H1 (cell line): ENCODE measurements at regions not wholly inside any gene's neighbourhood (a gene's known extent, or its start where the extent isn't known, plus 50 kb on each side); places are given as distances from the start of the nearest gene placed in this dataset.
A peak's percentile ranks its signal among the peaks of the same experiment; 100 is the strongest.

Experiments
- ASH2L ChIP-seq: fragments of 200-600, 300-600 bp; sonication (generic); IDR thresholded peaks from one replicate; pipeline ENCODE4 v1.7.1; 2017; ENCODE audit warnings: low read length
- BRCA1 ChIP-seq: IDR thresholded peaks from 2 replicates; pipeline ENCODE4 v1.6.1; 2012; ENCODE audit warnings: low read depth, low read length, improper control_type of control experiment
- CEBPB ChIP-seq: IDR thresholded peaks from 2 replicates; pipeline ENCODE4 v1.6.1; 2012; ENCODE audit warnings: low read depth, low read length
- CREB1 ChIP-seq: IDR thresholded peaks from 2 replicates; pipeline ENCODE4 v1.6.1; 2012; ENCODE audit warnings: inconsistent platforms
- EZH2 ChIP-seq: fragments of 200-600 bp; sonication (generic); IDR thresholded peaks from 2 replicates; pipeline ENCODE4 v1.7.1; 2012; ENCODE audit warnings: low read depth, mild to moderate bottlenecking, moderate library complexity, low read length, inconsistent platforms; ENCODE audit not compliant: severe bottlenecking
- GABPA ChIP-seq: IDR thresholded peaks from 2 replicates; pipeline ENCODE4 v1.6.1; 2011; ENCODE audit warnings: mild to moderate bottlenecking, low read length, moderate library complexity, borderline replicate concordance; ENCODE audit not compliant: insufficient read depth
- GTF2F1 ChIP-seq: IDR thresholded peaks from 2 replicates; pipeline ENCODE4 v1.6.1; 2012; ENCODE audit warnings: low read depth, low read length, improper control_type of control experiment, borderline replicate concordance
- JUND ChIP-seq: IDR thresholded peaks from 2 replicates; pipeline ENCODE4 v1.6.1; 2011; ENCODE audit warnings: mild to moderate bottlenecking, improper control_type of control experiment, low read length
- MAX ChIP-seq: IDR thresholded peaks from 2 replicates; pipeline ENCODE4 v1.6.1; 2012; ENCODE audit warnings: inconsistent platforms
- RAD21 ChIP-seq, 2 experiments: IDR thresholded peaks in 1 of 2; conservative IDR thresholded peaks in 1 of 2; 2 replicates each; pipeline ENCODE4 v1.6.1; 2011; ENCODE audit warnings: low read depth in 2 of 2, low read length in 2 of 2, improper control_type of control experiment in 1 of 2, inconsistent platforms in 1 of 2, mild to moderate bottlenecking in 1 of 2, moderate library complexity in 1 of 2
- RFX5 ChIP-seq: IDR thresholded peaks from 2 replicates; pipeline ENCODE4 v1.6.1; 2011; ENCODE audit warnings: low read depth, low read length, improper control_type of control experiment, borderline replicate concordance
- RXRA ChIP-seq: IDR thresholded peaks from 2 replicates; pipeline ENCODE4 v1.6.1; 2011; ENCODE audit warnings: low read depth, mild to moderate bottlenecking, low read length, moderate library complexity; ENCODE audit not compliant: insufficient read depth
- SAP30 ChIP-seq: fragments of 300-600 bp; sonication (generic); IDR thresholded peaks from 2 replicates; pipeline ENCODE4 v1.7.1; 2012; ENCODE audit warnings: low read length, moderate library complexity, mild to moderate bottlenecking, inconsistent platforms; ENCODE audit not compliant: insufficient read depth, insufficient replicate concordance
- SIRT6 ChIP-seq: IDR thresholded peaks from one replicate; pipeline ENCODE4 v1.7.1; 2012; ENCODE audit warnings: low read length, inconsistent platforms
- SUZ12 ChIP-seq: fragments of 200-600 bp; sonication (generic); IDR thresholded peaks from 2 replicates; pipeline ENCODE4 v1.6.1; 2012; ENCODE audit warnings: mild to moderate bottlenecking, inconsistent platforms, low read length, moderate library complexity, mixed read lengths
- USF2 ChIP-seq: IDR thresholded peaks from 2 replicates; pipeline ENCODE4 v1.6.1; 2011; ENCODE audit warnings: low read length, improper control_type of control experiment
- ZNF274 ChIP-seq: IDR thresholded peaks from 2 replicates; pipeline ENCODE4 v1.7.0; 2012; ENCODE audit warnings: low read length, borderline replicate concordance; ENCODE audit errors: extremely low read depth

- TF ChIP-seq EZH2 (peak; percentile 91), SIRT6 (no peak), GABPA (0 out of 2 replicates have a peak, but pooled peaks have one; percentile 12), RFX5 (no peak), BRCA1 (no peak), USF2 (no peak), ASH2L (peak; percentile 75), CEBPB (no peak), SUZ12 (peak; percentile 94), CREB1 (peak; percentile 20; the same call in 1 of the 2 replicates), JUND (no peak), MAX (no peak; the same call in 1 of the 2 replicates), GTF2F1 (no peak), RAD21 (IDR thresholded peaks at IDR 0.05 in 1 of 2, conservative IDR thresholded peaks at IDR 0.05 in 1 of 2; ENCODE audit: low read depth in 2 of 2, low read length in 2 of 2) (no peak), RXRA (no peak), SAP30 (no peak), ZNF274 (no peak)
Measured at GRCh38 chr2:176637486-176638166, 368.4 kb downstream of the MTX2 start (continued).
